ENCODE measurements at regions not wholly inside any gene's neighbourhood (a gene's known extent, or its start where the extent isn't known, plus 50 kb on each side); places are given as distances from the start of the nearest gene placed in this dataset.

DNA sequence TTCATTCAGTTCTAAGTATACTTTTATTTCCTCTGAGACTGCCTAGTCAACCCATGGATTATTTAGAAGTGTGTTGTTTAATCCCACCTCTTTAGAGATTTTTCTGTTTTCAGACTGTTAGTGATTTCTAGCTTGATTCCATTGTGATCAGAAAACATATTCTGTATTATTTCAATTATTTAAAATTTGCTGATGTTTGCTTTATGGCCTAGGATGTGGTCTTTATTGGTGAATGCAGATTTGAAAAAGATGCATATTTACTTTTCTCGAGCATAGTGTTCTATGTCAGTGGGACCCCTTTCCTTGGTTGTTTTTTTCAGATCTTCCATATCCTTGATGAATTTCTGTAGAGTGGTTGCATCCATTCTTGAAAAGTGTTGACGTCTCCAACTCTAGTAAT lies 487.2 kb upstream of the HS6ST1 start:
- H3K4me3 ChIP-seq (ENCODE audit: low read depth in 2 of 2, low read length in 1 of 2): no peak overlapping the region
- H3K27ac ChIP-seq (ENCODE audit: low read depth in 2 of 2, low read length in 1 of 2): no peak overlapping the region
- H3K9me2 ChIP-seq: no peaks in the 10 kb centered on the region
- no peak overlapping the region for H3K4me2 ChIP-seq
- no peak for DNase-seq
- no peaks in the 10 kb centered on the region for H3K9me3 ChIP-seq
- H3K9ac ChIP-seq: no peak overlapping the region
- H4K20me1 ChIP-seq (ENCODE audit: insufficient read depth): no peaks in the 10 kb centered on the region
- POLR2A ChIA-PET: no interaction called here
- no peaks in the 10 kb centered on the region for H3K36me3 ChIP-seq (replicated peaks in 1 of 2; ENCODE audit: control insufficient read depth in 1 of 2, insufficient read depth in 2 of 2, low read length in 1 of 2)
- CTCF ChIA-PET: no interaction called here
- no peaks in the 10 kb centered on the region for H3K79me2 ChIP-seq (ENCODE audit: insufficient read depth)
- no peak overlapping the region for H2AFZ ChIP-seq (ENCODE audit: low read depth)
- no peaks in the 10 kb centered on the region for H3K4me1 ChIP-seq (ENCODE audit: control insufficient read depth in 1 of 2, insufficient read depth in 2 of 2, low read depth in 1 of 2, low read length in 1 of 2)
- no peak for TF ChIP-seq RAD21 (IDR thresholded peaks at IDR 0.05; ENCODE audit: low read length)
- no peak for TF ChIP-seq RCOR1 (IDR thresholded peaks at IDR 0.05; ENCODE audit: low read length)
- no peak for TF ChIP-seq PBX3 (IDR thresholded peaks at IDR 0.05)
- TF ChIP-seq RXRA (IDR thresholded peaks at IDR 0.05; ENCODE audit: borderline replicate concordance, low read depth): no peak
- TF ChIP-seq, protein P1, sequence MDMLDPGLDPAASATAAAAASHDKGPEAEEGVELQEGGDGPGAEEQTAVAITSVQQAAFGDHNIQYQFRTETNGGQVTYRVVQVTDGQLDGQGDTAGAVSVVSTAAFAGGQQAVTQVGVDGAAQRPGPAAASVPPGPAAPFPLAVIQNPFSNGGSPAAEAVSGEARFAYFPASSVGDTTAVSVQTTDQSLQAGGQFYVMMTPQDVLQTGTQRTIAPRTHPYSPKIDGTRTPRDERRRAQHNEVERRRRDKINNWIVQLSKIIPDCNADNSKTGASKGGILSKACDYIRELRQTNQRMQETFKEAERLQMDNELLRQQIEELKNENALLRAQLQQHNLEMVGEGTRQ (IDR thresholded peaks at IDR 0.05; ENCODE audit: borderline replicate concordance, low read depth, low read length): no peak
- no peak for TF ChIP-seq TAF1 (IDR thresholded peaks at IDR 0.05; ENCODE audit: borderline replicate concordance, low read depth, low read length)
- TF ChIP-seq, protein P2, sequence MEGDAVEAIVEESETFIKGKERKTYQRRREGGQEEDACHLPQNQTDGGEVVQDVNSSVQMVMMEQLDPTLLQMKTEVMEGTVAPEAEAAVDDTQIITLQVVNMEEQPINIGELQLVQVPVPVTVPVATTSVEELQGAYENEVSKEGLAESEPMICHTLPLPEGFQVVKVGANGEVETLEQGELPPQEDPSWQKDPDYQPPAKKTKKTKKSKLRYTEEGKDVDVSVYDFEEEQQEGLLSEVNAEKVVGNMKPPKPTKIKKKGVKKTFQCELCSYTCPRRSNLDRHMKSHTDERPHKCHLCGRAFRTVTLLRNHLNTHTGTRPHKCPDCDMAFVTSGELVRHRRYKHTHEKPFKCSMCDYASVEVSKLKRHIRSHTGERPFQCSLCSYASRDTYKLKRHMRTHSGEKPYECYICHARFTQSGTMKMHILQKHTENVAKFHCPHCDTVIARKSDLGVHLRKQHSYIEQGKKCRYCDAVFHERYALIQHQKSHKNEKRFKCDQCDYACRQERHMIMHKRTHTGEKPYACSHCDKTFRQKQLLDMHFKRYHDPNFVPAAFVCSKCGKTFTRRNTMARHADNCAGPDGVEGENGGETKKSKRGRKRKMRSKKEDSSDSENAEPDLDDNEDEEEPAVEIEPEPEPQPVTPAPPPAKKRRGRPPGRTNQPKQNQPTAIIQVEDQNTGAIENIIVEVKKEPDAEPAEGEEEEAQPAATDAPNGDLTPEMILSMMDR (IDR thresholded peaks at IDR 0.05): no peak
- TF ChIP-seq GATA2 (CRISPR knock-in tag; IDR thresholded peaks at IDR 0.05): no peak
- TF ChIP-seq MAX (IDR thresholded peaks at IDR 0.05; ENCODE audit: low read depth): no peak
- no peak for TF ChIP-seq IRF3 (IDR thresholded peaks at IDR 0.05; ENCODE audit: low read depth, low read length)
- H3F3A ChIP-seq (replicated peaks; ENCODE audit: insufficient read depth): no peaks in the 10 kb centered on the region
- H3K27me3 ChIP-seq (ENCODE audit: insufficient read depth): no peaks in the 10 kb centered on the region
- 29% methylated on average over 2 of the region's 2 CpGs for WGBS (ENCODE audit: low lambda C conversion rate)

GRCh38 chr2:128807317-128807716 lies 488.6 kb upstream of the HS6ST1 start:
- H3K36me3 ChIP-seq (replicated peaks in 1 of 2; ENCODE audit: control insufficient read depth in 1 of 2, insufficient read depth in 2 of 2, low read length in 1 of 2): no peaks in the 10 kb centered on the region
- ChIA-PET POLR2A (no interaction called here), CTCF (no interaction called here)
- H3K4me1 ChIP-seq (ENCODE audit: control insufficient read depth in 1 of 2, insufficient read depth in 2 of 2, low read depth in 1 of 2, low read length in 1 of 2): no peaks in the 10 kb centered on the region
- no peak for DNase-seq
- H3K4me2 ChIP-seq: no peak overlapping the region
- H3K9ac ChIP-seq: no peak overlapping the region
- 35% methylated on average over 1 of the region's 1 CpG for WGBS (ENCODE audit: low lambda C conversion rate)
- no peaks in the 10 kb centered on the region for H3K9me3 ChIP-seq
- H3F3A ChIP-seq (replicated peaks; ENCODE audit: insufficient read depth): no peaks in the 10 kb centered on the region
- no peaks in the 10 kb centered on the region for H3K9me2 ChIP-seq
- no peak overlapping the region for H2AFZ ChIP-seq (ENCODE audit: low read depth)
- H4K20me1 ChIP-seq (ENCODE audit: insufficient read depth): no peaks in the 10 kb centered on the region
- no peak overlapping the region for H3K27ac ChIP-seq (ENCODE audit: low read depth in 2 of 2, low read length in 1 of 2)
- H3K79me2 ChIP-seq (ENCODE audit: insufficient read depth): no peaks in the 10 kb centered on the region
- no peaks in the 10 kb centered on the region for H3K27me3 ChIP-seq (ENCODE audit: insufficient read depth)
- no peak overlapping the region for H3K4me3 ChIP-seq (ENCODE audit: low read depth in 2 of 2, low read length in 1 of 2)
- TF ChIP-seq TCF12 (IDR thresholded peaks at IDR 0.05): no peak
- no peak for TF ChIP-seq POLR2AphosphoS5 (IDR thresholded peaks at IDR 0.05; ENCODE audit: low read depth, low read length)
- TF ChIP-seq, protein P1 (IDR thresholded peaks at IDR 0.05; ENCODE audit: borderline replicate concordance, low read depth, low read length): no peak
- no peak for TF ChIP-seq GABPA (IDR thresholded peaks at IDR 0.05; ENCODE audit: low read depth)
- no peak for TF ChIP-seq JUND (IDR thresholded peaks at IDR 0.05)
- TF ChIP-seq FOXM1 (IDR thresholded peaks at IDR 0.05; ENCODE audit: low read depth): no peak
- TF ChIP-seq EZH2phosphoT487 (IDR thresholded peaks at IDR 0.05; ENCODE audit: borderline replicate concordance, low read depth): no peak
- no peak for TF ChIP-seq MEF2A (IDR thresholded peaks at IDR 0.05; ENCODE audit: borderline replicate concordance, low read depth)
- no peak for TF ChIP-seq FOXJ3 (CRISPR knock-in tag; IDR thresholded peaks at IDR 0.05)
- no peak for TF ChIP-seq NFIC (IDR thresholded peaks at IDR 0.05; ENCODE audit: borderline replicate concordance)
- TF ChIP-seq PBX3 (IDR thresholded peaks at IDR 0.05): no peak
- TF ChIP-seq, protein P2 (IDR thresholded peaks at IDR 0.05): no peak
- TF ChIP-seq RCOR1 (IDR thresholded peaks at IDR 0.05; ENCODE audit: low read length): no peak

All from SK-N-SH (cell line).